ENCODE measurements at regions not wholly inside any gene's neighbourhood (a gene's known extent, or its start where the extent isn't known, plus 50 kb on each side); places are given as distances from the start of the nearest gene placed in this dataset.

GRCh38 chr10:125373546-125373945, 213.2 kb upstream of the CTBP2 start:
- TF ChIP-seq POLR2A (IDR thresholded peaks at IDR 0.05) (no peak), EP300 (IDR thresholded peaks at IDR 0.05) (no peak), CTCF (IDR thresholded peaks at IDR 0.05) (no peak)
- no peak overlapping the region for H3K4me3 ChIP-seq
- no peak for DNase-seq (ENCODE audit: low spot score in 2 of 2)
- WGBS, 2 donors: 70 to 71% methylated on average over 6 of the region's 6 CpGs
- no peaks in the 10 kb centered on the region for H3K36me3 ChIP-seq
- no peaks in the 10 kb centered on the region for H3K4me1 ChIP-seq
- no peak overlapping the region for H3K27ac ChIP-seq
- no peaks in the 10 kb centered on the region for H3K9me3 ChIP-seq
- H3K27me3 ChIP-seq: no peaks in the 10 kb centered on the region

- no peaks in the 10 kb centered on the region for H3K36me3 ChIP-seq
- DNase-seq (ENCODE audit: low spot score in 2 of 2): no peak
- no peaks in the 10 kb centered on the region for H3K27me3 ChIP-seq
- H3K4me3 ChIP-seq: no peak overlapping the region
- no peak overlapping the region for H3K27ac ChIP-seq
- TF ChIP-seq POLR2A (IDR thresholded peaks at IDR 0.05): no peak
- no peak for TF ChIP-seq EP300 (IDR thresholded peaks at IDR 0.05)
- no peak for TF ChIP-seq CTCF (IDR thresholded peaks at IDR 0.05)
- H3K9me3 ChIP-seq: peaks cover 0 to 6% (median 0%) of the 10 kb centered on the region in 4 donors
- no peaks in the 10 kb centered on the region for H3K4me1 ChIP-seq
- WGBS, 2 donors: 34 to 35% methylated on average over 17 of the region's 17 CpGs
Measured at GRCh38 chr10:125370578-125370977, 210.2 kb upstream of the CTBP2 start.

- H3K36me3 ChIP-seq: no peaks in the 10 kb centered on the region
- H3K4me1 ChIP-seq: no peaks in the 10 kb centered on the region
- TF ChIP-seq POLR2A (IDR thresholded peaks at IDR 0.05) (no peak), EP300 (IDR thresholded peaks at IDR 0.05) (no peak), CTCF (IDR thresholded peaks at IDR 0.05) (no peak)
- no peak overlapping the region for H3K27ac ChIP-seq
- no peak overlapping the region for H3K4me3 ChIP-seq
- WGBS, 2 donors: 55 to 61% methylated on average over 12 of the region's 12 CpGs
- DNase-seq (ENCODE audit: low spot score in 2 of 2): no peak
- peaks cover 0 to 13% (median 0%) of the 10 kb centered on the region in 4 donors for H3K9me3 ChIP-seq
- no peaks in the 10 kb centered on the region for H3K27me3 ChIP-seq
Measured at GRCh38 chr10:125369382-125370326, 209.3 kb upstream of the CTBP2 start.

- TF ChIP-seq EP300 (IDR thresholded peaks at IDR 0.05) (no peak), CTCF (IDR thresholded peaks at IDR 0.05) (no peak), POLR2A (IDR thresholded peaks at IDR 0.05) (no peak)
- Histone ChIP-seq H3K9me3 (peaks cover 0 to 19% (median 0%) of the 10 kb centered on the region in 4 donors), H3K27me3 (no peaks in the 10 kb centered on the region), H3K4me1 (no peaks in the 10 kb centered on the region), H3K36me3 (no peaks in the 10 kb centered on the region), H3K27ac (no peak overlapping the region), H3K4me3 (no peak overlapping the region)
- DNase-seq (ENCODE audit: low spot score in 2 of 2): no peak
- WGBS, 2 donors: 58 to 64% methylated on average over 1 of the region's 1 CpG
Measured at GRCh38 chr10:125368146-125368545, 207.8 kb upstream of the CTBP2 start.

GRCh38 chr10:125363791-125364190, 203.4 kb upstream of the CTBP2 start:
- H3K4me3 ChIP-seq: no peak overlapping the region
- TF ChIP-seq CTCF (IDR thresholded peaks at IDR 0.05) (no peak), EP300 (IDR thresholded peaks at IDR 0.05) (no peak), POLR2A (IDR thresholded peaks at IDR 0.05) (no peak)

More at GRCh38 chr10:125363791-125364190, 203.4 kb upstream of the CTBP2 start:
- no peaks in the 10 kb centered on the region for H3K27me3 ChIP-seq
- DNase-seq (ENCODE audit: low spot score in 2 of 2): no peak
- H3K9me3 ChIP-seq: peaks cover 0 to 19% (median 0%) of the 10 kb centered on the region in 4 donors
- H3K36me3 ChIP-seq: no peaks in the 10 kb centered on the region
- no peaks in the 10 kb centered on the region for H3K4me1 ChIP-seq
- no peak overlapping the region for H3K27ac ChIP-seq
